HG03103 (cell line): ENCODE measurements at regions not wholly inside any gene's neighbourhood (a gene's known extent, or its start where the extent isn't known, plus 50 kb on each side); places are given as distances from the start of the nearest gene placed in this dataset.

Experiments
- ATAC-seq: cut with Tn5 transposase; IDR thresholded peaks from one replicate; pipeline ENCODE4 v1.9.1; 2021; ENCODE audit warnings: low read depth; ENCODE audit not compliant: unreplicated experiment

- ATAC-seq, result no peak
These were observed 782.0 kb downstream of the SUGCT start for GRCh38 chr7:40916813-40917212.

GRCh38 chr7:40915071-40915470 lies 780.3 kb downstream of the SUGCT start:
- ATAC-seq, result no peak
